H1 (cell line): ENCODE measurements at regions not wholly inside any gene's neighbourhood (a gene's known extent, or its start where the extent isn't known, plus 50 kb on each side); places are given as distances from the start of the nearest gene placed in this dataset.
"Not testable (repeated sequence)": the region's sequence is repeated elsewhere in the genome, so short reads cannot be mapped to it uniquely, and the experiment has no call there.

Experiments
- CHD2 ChIP-seq: IDR thresholded peaks from 2 replicates; pipeline ENCODE4 v1.6.1; 2012; ENCODE audit warnings: low read length, improper control_type of control experiment
- HDAC2 ChIP-seq, 2 experiments: fragments of 300-600 bp in 1 of 2; sonication (generic) in 1 of 2; IDR thresholded peaks; 2 replicates each; pipeline ENCODE4 v1.6.1; 2011 to 2012; ENCODE audit warnings: low read depth in 2 of 2, low read length in 2 of 2, mild to moderate bottlenecking in 2 of 2, moderate library complexity in 2 of 2, borderline replicate concordance in 1 of 2, inconsistent platforms in 1 of 2
- TCF12 ChIP-seq: IDR thresholded peaks from 2 replicates; pipeline ENCODE4 v1.6.1; 2011; ENCODE audit warnings: low read depth, mild to moderate bottlenecking, low read length

- TF ChIP-seq CHD2; TCF12; HDAC2 (IDR thresholded peaks at IDR 0.05; ENCODE audit: borderline replicate concordance in 1 of 2, low read depth in 2 of 2, low read length in 2 of 2): not testable (repeated sequence)
These were observed 521.1 kb downstream of the DACH1 start for GRCh38 chr13:71345856-71346255.
